Fibroblast of the aortic adventitia (primary cell): ENCODE measurements at regions not wholly inside any gene's neighbourhood (a gene's known extent, or its start where the extent isn't known, plus 50 kb on each side); places are given as distances from the start of the nearest gene placed in this dataset.

ENCODE experiments used
- DNase-seq: peaks from one replicate; pipeline ENCODE4 v3.0.0-alpha.2; 2010; ENCODE audit warnings: low read depth
- H3K4me3 ChIP-seq: 2 replicates; pipeline ENCODE4 v1.5.1; 2011; ENCODE audit warnings: low read depth, mild to moderate bottlenecking, control low read depth, low read length, moderate library complexity
- TF ChIP-seq, protein P1 (sequence below): IDR thresholded peaks from 2 replicates; pipeline ENCODE4 v1.5.1; 2011; ENCODE audit warnings: mild to moderate bottlenecking, low read length, control low read depth, inconsistent platforms; ENCODE audit not compliant: insufficient read depth

DNA sequence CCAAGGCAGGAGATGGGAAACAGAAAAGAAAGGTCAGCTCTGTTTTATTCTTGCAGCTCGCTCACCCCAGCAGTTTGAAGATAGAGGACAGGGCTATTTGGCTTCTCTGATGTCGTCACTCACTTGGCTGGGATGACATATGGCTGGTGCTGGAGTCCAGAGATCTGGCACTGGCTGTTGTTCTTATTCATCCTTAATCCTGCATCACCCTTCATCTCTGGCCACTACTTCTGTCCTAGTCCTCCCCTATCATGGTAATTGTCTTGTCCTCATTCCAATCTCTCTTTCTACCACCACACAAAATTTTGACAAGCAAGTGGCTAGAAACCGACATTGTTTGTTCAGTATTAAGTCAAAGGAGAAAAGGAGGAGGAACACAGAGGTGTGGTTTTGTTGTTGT lies 103.8 kb upstream of the PDE4B start:
- TF ChIP-seq, protein P1, sequence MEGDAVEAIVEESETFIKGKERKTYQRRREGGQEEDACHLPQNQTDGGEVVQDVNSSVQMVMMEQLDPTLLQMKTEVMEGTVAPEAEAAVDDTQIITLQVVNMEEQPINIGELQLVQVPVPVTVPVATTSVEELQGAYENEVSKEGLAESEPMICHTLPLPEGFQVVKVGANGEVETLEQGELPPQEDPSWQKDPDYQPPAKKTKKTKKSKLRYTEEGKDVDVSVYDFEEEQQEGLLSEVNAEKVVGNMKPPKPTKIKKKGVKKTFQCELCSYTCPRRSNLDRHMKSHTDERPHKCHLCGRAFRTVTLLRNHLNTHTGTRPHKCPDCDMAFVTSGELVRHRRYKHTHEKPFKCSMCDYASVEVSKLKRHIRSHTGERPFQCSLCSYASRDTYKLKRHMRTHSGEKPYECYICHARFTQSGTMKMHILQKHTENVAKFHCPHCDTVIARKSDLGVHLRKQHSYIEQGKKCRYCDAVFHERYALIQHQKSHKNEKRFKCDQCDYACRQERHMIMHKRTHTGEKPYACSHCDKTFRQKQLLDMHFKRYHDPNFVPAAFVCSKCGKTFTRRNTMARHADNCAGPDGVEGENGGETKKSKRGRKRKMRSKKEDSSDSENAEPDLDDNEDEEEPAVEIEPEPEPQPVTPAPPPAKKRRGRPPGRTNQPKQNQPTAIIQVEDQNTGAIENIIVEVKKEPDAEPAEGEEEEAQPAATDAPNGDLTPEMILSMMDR, result no peak
- no peak for DNase-seq
- no peak overlapping the region for H3K4me3 ChIP-seq

DNA sequence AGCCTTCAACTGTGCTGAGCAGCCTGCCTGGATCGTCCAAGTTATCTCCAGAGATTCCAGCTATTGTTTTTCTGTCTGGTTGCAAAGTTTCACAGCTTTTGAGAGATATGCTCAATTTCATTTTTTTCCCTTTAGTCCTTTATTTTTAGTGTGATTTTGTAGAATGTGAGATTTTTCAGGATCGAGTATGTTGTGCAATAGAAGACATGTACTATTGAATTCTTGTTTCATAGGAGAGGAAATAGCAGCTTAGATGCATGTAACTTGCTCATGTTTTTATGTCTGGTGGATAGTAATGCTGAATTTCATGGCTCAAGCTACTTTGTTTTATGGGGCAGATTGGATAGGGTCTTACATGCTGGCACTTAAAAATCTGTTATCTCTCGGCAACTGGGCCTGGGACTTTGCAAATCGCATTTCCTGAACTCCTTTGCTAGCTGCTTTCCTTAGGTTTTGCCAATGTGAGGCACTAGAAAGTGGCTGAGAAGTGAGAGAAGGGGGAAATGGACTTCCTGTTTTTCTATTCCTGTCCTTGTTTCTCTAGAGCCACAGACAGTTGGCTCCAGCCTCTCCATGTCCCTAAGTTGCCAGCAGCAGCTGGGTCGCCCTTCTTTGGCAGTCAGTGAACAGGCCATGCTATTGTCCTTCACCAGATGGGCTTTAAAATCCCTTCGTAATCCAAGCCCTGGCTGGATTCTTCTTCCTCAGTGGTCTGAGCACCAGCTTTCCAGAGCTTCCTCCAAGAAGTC lies 101.4 kb upstream of the PDE4B start:
- DNase-seq, result peak; percentile 1
- TF ChIP-seq, protein P1, result no peak
- no peak overlapping the region for H3K4me3 ChIP-seq

DNA sequence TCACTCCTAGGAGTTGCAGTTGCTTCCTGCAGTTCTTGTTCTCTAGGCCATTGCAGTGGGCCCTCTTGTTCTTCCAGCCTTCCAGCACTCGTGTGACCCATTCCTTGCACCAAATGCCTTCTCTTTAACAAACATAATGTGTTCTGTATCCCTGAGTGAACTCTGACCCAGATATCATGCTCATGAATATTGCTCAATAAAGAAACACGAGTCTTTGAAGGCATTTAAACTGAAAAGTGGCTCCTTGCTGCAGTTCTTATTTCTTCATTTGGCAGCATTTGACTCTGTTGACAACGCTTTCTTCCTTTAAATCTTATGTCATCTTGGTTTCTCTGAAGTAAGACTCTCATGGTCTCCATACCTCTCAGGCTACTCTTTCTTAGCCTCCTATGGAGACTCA lies 100.7 kb upstream of the PDE4B start:
- DNase-seq, result no peak
- H3K4me3 ChIP-seq, result no peak overlapping the region
- TF ChIP-seq, protein P1, result no peak

DNA sequence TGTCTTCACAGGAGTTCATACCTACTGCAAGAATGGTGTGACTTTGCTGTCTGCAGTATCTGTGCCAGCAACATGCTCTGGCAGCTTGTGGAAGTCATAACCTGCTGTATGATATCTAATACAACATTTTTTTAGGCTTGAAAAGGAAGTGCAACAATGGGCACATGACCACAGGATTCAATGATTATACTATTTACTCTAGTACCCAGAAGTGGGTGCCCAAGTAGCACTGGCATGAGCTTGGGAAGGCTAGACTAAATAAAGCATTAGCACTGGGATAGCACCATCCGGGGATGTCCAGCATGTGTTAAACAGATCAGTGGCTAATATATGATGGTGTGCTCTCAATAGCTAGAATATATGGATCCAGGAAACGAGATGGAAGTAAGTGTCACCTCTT lies 98.6 kb upstream of the PDE4B start:
- H3K4me3 ChIP-seq, result no peak overlapping the region
- TF ChIP-seq, protein P1, result no peak
- DNase-seq, result no peak

DNA sequence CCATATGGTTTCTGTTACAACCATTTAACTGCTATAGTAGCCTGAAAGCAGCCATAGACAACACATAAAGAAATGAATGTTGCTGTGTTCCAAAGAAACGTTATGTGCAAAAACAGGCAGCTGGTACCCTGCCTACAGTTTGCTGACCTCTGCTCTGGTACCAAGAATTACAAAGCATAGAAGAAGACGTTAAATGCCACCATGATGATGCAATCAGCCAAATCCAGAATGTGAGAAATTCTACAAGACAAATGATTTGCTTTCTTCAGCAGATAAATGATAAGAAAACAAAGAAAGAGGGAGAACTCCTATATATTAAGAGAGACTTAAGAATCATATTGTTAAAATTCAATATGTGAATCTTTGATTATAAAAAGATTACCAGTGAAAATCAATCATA lies 97.8 kb upstream of the PDE4B start:
- H3K4me3 ChIP-seq, result no peak overlapping the region
- TF ChIP-seq, protein P1, result no peak
- DNase-seq, result no peak

DNA sequence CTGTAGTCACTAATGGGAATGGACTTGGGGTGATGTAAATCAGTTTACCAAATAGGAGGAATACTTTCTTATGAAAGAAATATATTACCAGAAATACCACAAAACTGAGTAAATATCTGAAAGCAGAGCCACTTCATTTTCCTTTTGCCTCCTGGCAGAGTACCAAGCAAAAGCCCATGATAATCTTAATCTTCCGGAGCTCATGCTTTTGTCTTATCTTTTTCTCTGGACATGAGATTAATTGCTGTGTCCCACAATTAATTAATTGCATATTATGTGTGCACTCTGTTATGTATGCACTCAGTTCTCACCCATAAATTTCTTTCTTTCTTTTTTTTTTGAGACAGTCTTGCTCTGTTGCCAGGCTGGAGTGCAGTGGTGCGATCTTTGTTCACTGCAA lies 94.1 kb upstream of the PDE4B start:
- TF ChIP-seq, protein P1, result no peak
- H3K4me3 ChIP-seq, result no peak overlapping the region

DNA sequence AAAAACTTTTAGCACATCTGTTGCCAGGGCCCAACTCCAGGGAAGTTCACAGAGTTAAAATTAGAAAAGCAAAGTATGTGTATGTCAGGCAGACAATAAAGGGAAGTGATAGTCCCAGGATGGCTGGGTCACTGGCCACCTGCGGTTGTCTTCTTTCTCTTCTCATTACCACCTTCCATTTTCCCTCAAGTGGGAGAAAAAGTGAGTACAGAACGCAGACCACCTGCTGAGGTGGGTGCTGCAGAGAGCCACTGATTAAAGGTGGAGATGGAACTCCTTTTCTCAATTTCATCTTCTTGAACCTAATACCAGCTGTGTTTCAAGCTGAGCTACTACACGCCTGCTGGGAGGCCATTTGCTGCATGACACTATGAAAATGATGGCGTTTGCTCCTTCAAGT lies 88.8 kb upstream of the PDE4B start:
- H3K4me3 ChIP-seq, result no peak overlapping the region
- TF ChIP-seq, protein P1, result no peak
- no peak for DNase-seq

More for the DNA sequence above, 94.1 kb upstream of the PDE4B start:
- DNase-seq, result no peak
